ENCODE measurements at regions not wholly inside any gene's neighbourhood (a gene's known extent, or its start where the extent isn't known, plus 50 kb on each side); places are given as distances from the start of the nearest gene placed in this dataset.

DNA sequence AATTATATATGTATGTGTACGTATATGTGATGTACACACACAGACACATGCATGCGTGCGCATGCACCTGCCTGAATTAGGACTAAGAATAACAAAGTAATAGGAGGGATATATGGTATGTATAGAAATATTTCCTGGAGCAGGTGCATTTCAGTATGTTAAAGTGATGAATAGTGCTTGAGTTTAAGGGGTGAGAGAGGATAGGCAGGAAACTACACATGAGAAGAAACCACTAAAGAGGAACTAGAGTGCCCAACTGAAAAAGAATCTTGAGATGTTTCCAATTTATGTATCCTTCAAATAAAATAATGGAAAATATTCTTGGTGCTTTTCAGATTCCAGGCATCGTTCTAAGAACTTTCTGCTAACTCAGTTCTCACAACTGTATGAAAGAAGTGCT, 52.6 kb upstream of the UNC5C start:
- Histone ChIP-seq H3K4me3 (ENCODE audit: low read length) (no peak overlapping the region), H3K9me3 (replicated peaks; ENCODE audit: control insufficient read depth, low read depth, low read length) (no peaks in the 10 kb centered on the region), H3K27me3 (ENCODE audit: control insufficient read depth, insufficient read depth, low read length) (no peaks in the 10 kb centered on the region), H3K4me1 (ENCODE audit: control insufficient read depth, insufficient read depth, low read length) (no peaks in the 10 kb centered on the region), H3K27ac (ENCODE audit: low read length) (no peak overlapping the region), H3K36me3 (ENCODE audit: control insufficient read depth, insufficient read depth, low read length) (no peaks in the 10 kb centered on the region)
- DNase-seq = no peak
- WGBS (ENCODE audit: insufficient coverage) = no CpG with 5 or more reads among the region's 4 CpGs

DNA sequence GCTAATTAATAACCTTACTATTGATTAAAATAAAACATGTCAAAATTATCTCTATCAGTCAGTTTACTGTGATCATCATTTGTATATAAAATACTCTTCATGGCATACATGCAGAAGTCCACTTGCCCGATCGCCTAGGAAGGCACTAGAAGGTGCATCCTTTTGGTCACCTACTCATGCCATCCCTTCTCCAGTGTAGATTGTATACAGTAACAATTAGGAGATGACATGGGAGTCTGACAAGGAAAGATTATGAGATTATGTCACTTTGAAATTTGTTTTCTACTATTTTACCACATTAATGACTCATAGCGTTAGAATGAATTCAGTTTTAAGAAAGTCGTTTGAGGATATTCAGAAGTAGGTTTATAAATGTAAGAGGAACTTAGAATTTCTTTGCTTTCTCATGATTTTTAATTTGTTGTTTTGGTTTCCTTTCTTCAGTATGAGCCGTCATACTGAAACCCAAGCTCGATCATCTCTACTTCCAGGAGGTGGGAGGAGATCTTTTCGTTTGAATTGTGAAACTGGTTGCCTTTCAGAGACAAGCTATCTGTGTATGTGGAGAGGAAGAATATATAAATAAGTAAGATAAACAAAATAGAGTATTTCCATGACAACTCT, 51.1 kb upstream of the UNC5C start:
- H3K27ac ChIP-seq (ENCODE audit: low read length) = no peak overlapping the region
- no peaks in the 10 kb centered on the region for H3K36me3 ChIP-seq (ENCODE audit: control insufficient read depth, insufficient read depth, low read length)
- no peaks in the 10 kb centered on the region for H3K27me3 ChIP-seq (ENCODE audit: control insufficient read depth, insufficient read depth, low read length)
- no peak overlapping the region for H3K4me3 ChIP-seq (ENCODE audit: low read length)
- peak; percentile 11 for DNase-seq
- H3K4me1 ChIP-seq (ENCODE audit: control insufficient read depth, insufficient read depth, low read length) = no peaks in the 10 kb centered on the region
- no CpG with 5 or more reads among the region's 7 CpGs for WGBS (ENCODE audit: insufficient coverage)
- H3K9me3 ChIP-seq (replicated peaks; ENCODE audit: control insufficient read depth, low read depth, low read length) = no peaks in the 10 kb centered on the region

All from muscle of leg (tissue), 3 donors.